Adrenal gland (tissue), 9 donors: ENCODE measurements at regions not wholly inside any gene's neighbourhood (a gene's known extent, or its start where the extent isn't known, plus 50 kb on each side); places are given as distances from the start of the nearest gene placed in this dataset.

Source experiments
- DNase-seq, 7 donors: peaks; one replicate each; pipeline ENCODE4 v3.0.0-alpha.2; 2019 to 2020
- H3K27ac ChIP-seq, 5 donors: fragments of 200-600 bp; sonication (generic) in 4 of 5; 1 replicate in 3 of 5; 2 replicates in 2 of 5; pipeline versions ENCODE4 v1.5.1 to v1.8.0; 2016 to 2020; ENCODE audit warnings: mild to moderate bottlenecking in 1 of 5
- H3K27me3 ChIP-seq: fragments of 200-600 bp; 2 replicates; pipeline ENCODE4 v1.8.0; 2021
- H3K36me3 ChIP-seq, 2 donors: fragments of 200-600 bp; replicated peaks in 1 of 2; 1 replicate in 1 of 2; 2 replicates in 1 of 2; pipeline versions ENCODE4 v1.5.1 to v1.8.0; 2018 to 2022
- H3K4me1 ChIP-seq, 2 donors: fragments of 200-600 bp; replicated peaks in 1 of 2; 1 replicate in 1 of 2; 2 replicates in 1 of 2; pipeline versions ENCODE4 v1.5.1 to v1.8.0; 2018 to 2021
- H3K4me3 ChIP-seq, 4 donors: fragments of 200-600 bp; sonication (generic) in 3 of 4; one replicate each; pipeline ENCODE4 v1.5.1; 2016 to 2018
- H3K9me3 ChIP-seq, 3 donors: fragments of 200-600 bp; sonication (generic) in 1 of 3; replicated peaks in 1 of 3; 1 replicate in 2 of 3; 2 replicates in 1 of 3; pipeline versions ENCODE4 v1.5.1 to v1.8.0; 2016 to 2021
- POLR2A ChIP-seq, 2 donors: fragments of 450-650 bp; IDR thresholded peaks; one replicate each; pipeline ENCODE4 v1.6.1; 2017; ENCODE audit warnings: antibody characterized with exemption in 2 of 2, mild to moderate bottlenecking in 2 of 2, moderate library complexity in 1 of 2
- WGBS, 4 donors: extraction: QIAGEN DNeasy Blood & Tissue Kit in 2 of 4; methylation state at CpG; one replicate each; pipeline versions ENCODE4 v1.1.5 to v1.1.7; 2013 to 2017; 5-methylcytosine and 5-hydroxymethylcytosine counted together
- intact Hi-C, 2 donors: fragments of 100-400 bp; cut with DNase I; formaldehyde crosslinking; loops; one replicate each; pipeline versions ENCODE4 v1.14.1 to v1.15.0; 2022 to 2023
- TF ChIP-seq, protein P1 (sequence below), 6 experiments: fragments of 450-650 bp in 4 of 6; fragments of 200-600 bp in 2 of 6; sonication (generic) in 1 of 6; IDR thresholded peaks; 1 replicate in 5 of 6; 2 replicates in 1 of 6; pipeline versions ENCODE4 v1.5.1 to v1.8.0; 2016 to 2021; ENCODE audit warnings: antibody characterized with exemption in 6 of 6, mild to moderate bottlenecking in 2 of 6, moderate library complexity in 1 of 6
- donor health status: healthy with polysubstance abuse.
- donor health status: Bipolar disorder and iron deficiency.
- donor health status: DM: yes; HTN: yes; CAD: no.
- donor health status: DM: no; HTN: no; CAD: no.
- donor health status: DM: no; HTN: no; CAD: no.

- no peak overlapping the region for H3K4me3 ChIP-seq
- no peak for TF ChIP-seq POLR2A (IDR thresholded peaks at IDR 0.05)
- TF ChIP-seq, protein P1, sequence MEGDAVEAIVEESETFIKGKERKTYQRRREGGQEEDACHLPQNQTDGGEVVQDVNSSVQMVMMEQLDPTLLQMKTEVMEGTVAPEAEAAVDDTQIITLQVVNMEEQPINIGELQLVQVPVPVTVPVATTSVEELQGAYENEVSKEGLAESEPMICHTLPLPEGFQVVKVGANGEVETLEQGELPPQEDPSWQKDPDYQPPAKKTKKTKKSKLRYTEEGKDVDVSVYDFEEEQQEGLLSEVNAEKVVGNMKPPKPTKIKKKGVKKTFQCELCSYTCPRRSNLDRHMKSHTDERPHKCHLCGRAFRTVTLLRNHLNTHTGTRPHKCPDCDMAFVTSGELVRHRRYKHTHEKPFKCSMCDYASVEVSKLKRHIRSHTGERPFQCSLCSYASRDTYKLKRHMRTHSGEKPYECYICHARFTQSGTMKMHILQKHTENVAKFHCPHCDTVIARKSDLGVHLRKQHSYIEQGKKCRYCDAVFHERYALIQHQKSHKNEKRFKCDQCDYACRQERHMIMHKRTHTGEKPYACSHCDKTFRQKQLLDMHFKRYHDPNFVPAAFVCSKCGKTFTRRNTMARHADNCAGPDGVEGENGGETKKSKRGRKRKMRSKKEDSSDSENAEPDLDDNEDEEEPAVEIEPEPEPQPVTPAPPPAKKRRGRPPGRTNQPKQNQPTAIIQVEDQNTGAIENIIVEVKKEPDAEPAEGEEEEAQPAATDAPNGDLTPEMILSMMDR (IDR thresholded peaks at IDR 0.05) = no peak
- intact Hi-C loops = no loop called here
- H3K4me1 ChIP-seq = no peaks in the 10 kb centered on the region
- no peak overlapping the region for H3K27ac ChIP-seq
- no peaks in the 10 kb centered on the region for H3K27me3 ChIP-seq
- no peaks in the 10 kb centered on the region for H3K9me3 ChIP-seq
- no peak for DNase-seq
- WGBS, 4 donors = 62 to 69% (median 66%) methylated on average over 16 of the region's 16 CpGs
- H3K36me3 ChIP-seq = no peaks in the 10 kb centered on the region
Observed at GRCh38 chr13:111423168-111423785, 102.8 kb downstream of the TEX29 start.

- TF ChIP-seq, protein P1 (IDR thresholded peaks at IDR 0.05) = no peak
- no peak for TF ChIP-seq POLR2A (IDR thresholded peaks at IDR 0.05)
- intact Hi-C loops = no loop called here
- DNase-seq = no peak
- WGBS, 4 donors = 78 to 86% (median 83%) methylated on average over 20 to 21 of the region's 21 CpGs
- H3K9me3 ChIP-seq = no peaks in the 10 kb centered on the region
- H3K36me3 ChIP-seq = no peaks in the 10 kb centered on the region
- H3K27ac ChIP-seq = no peak overlapping the region
- H3K4me3 ChIP-seq = no peak overlapping the region
- H3K27me3 ChIP-seq = no peaks in the 10 kb centered on the region
- H3K4me1 ChIP-seq = no peaks in the 10 kb centered on the region
Observed at GRCh38 chr13:111424134-111424533, 103.7 kb downstream of the TEX29 start.

GRCh38 chr13:111425326-111425725 is 104.9 kb downstream of the TEX29 start:
- intact Hi-C loops = no loop called here

GRCh38 chr13:111429064-111429558 is 108.7 kb downstream of the TEX29 start:
- DNase-seq = peak; percentile 29 to 66 (median 51)
- Histone ChIP-seq H3K9me3 (no peaks in the 10 kb centered on the region), H3K4me1 (no peaks in the 10 kb centered on the region), H3K36me3 (no peaks in the 10 kb centered on the region), H3K27ac (no peak overlapping the region), H3K4me3 (no peak overlapping the region), H3K27me3 (no peaks in the 10 kb centered on the region)
- intact Hi-C loops = no loop called here
- TF ChIP-seq, protein P1 (IDR thresholded peaks at IDR 0.05) = peak; percentile 39 to 57 (median 49)
- no peak for TF ChIP-seq POLR2A (IDR thresholded peaks at IDR 0.05)
- 15 to 26% (median 21%) methylated on average over 10 to 12 of the region's 12 CpGs for WGBS, 4 donors

More at GRCh38 chr13:111425326-111425725, 104.9 kb downstream of the TEX29 start:
- H3K27me3 ChIP-seq = no peaks in the 10 kb centered on the region
- no peak for DNase-seq
- H3K4me1 ChIP-seq = no peaks in the 10 kb centered on the region
- TF ChIP-seq, protein P1 (IDR thresholded peaks at IDR 0.05) = no peak
- TF ChIP-seq POLR2A (IDR thresholded peaks at IDR 0.05) = no peak
- 89 to 95% (median 93%) methylated on average over 6 to 8 of the region's 8 CpGs for WGBS, 4 donors
- no peaks in the 10 kb centered on the region for H3K36me3 ChIP-seq
- H3K4me3 ChIP-seq = no peak overlapping the region
- H3K27ac ChIP-seq = no peak overlapping the region
- no peaks in the 10 kb centered on the region for H3K9me3 ChIP-seq
